Endodermal cell (in vitro differentiated cells): ENCODE measurements at regions not wholly inside any gene's neighbourhood (a gene's known extent, or its start where the extent isn't known, plus 50 kb on each side); places are given as distances from the start of the nearest gene placed in this dataset.
A peak's percentile ranks its signal among the peaks of the same experiment; 100 is the strongest.

Source experiments
- DNase-seq: peaks from one replicate; pipeline ENCODE4 v3.0.0-alpha.2; 2017
- H3K27ac ChIP-seq: 2 replicates; pipeline ENCODE4 v1.5.1; 2013; ENCODE audit warnings: mild to moderate bottlenecking, low read depth, low read length, moderate library complexity
- H3K27me3 ChIP-seq: 2 replicates; pipeline ENCODE4 v1.6.1; 2013; ENCODE audit warnings: mild to moderate bottlenecking, low read length, moderate library complexity; ENCODE audit not compliant: insufficient read depth, control insufficient read depth, poor library complexity, severe bottlenecking
- H3K36me3 ChIP-seq: 2 replicates; pipeline ENCODE4 v1.7.0; 2013; ENCODE audit warnings: mild to moderate bottlenecking, low read length, moderate library complexity; ENCODE audit not compliant: control insufficient read depth, insufficient read depth
- H3K4me1 ChIP-seq: one replicate; pipeline ENCODE4 v1.7.0; 2013; ENCODE audit warnings: low read length; ENCODE audit not compliant: control insufficient read depth, insufficient read depth
- H3K4me3 ChIP-seq: 2 replicates; pipeline ENCODE4 v1.5.1; 2013; ENCODE audit warnings: mild to moderate bottlenecking, low read length, moderate library complexity
- H3K9ac ChIP-seq: 2 replicates; pipeline ENCODE4 v1.6.1; 2013; ENCODE audit warnings: mild to moderate bottlenecking, low read length, moderate library complexity; ENCODE audit not compliant: poor library complexity, severe bottlenecking; ENCODE audit errors: extremely low read depth
- H3K9me3 ChIP-seq: 2 replicates; pipeline ENCODE4 v1.6.1; 2013; ENCODE audit warnings: mild to moderate bottlenecking, low read length, moderate library complexity; ENCODE audit not compliant: control insufficient read depth
- H3K27ac Mint-ChIP-seq: 2 replicates; pipeline ENCODE4 v1.8.0; 2020; ENCODE audit warnings: mixed read lengths
- H3K27me3 Mint-ChIP-seq: 2 replicates; pipeline ENCODE4 v1.8.0; 2021; ENCODE audit warnings: mild to moderate bottlenecking, mixed read lengths; ENCODE audit not compliant: insufficient read depth
- H3K36me3 Mint-ChIP-seq: 2 replicates; pipeline ENCODE4 v1.8.0; 2020; ENCODE audit warnings: low read depth, mixed read lengths
- H3K4me1 Mint-ChIP-seq: 2 replicates; pipeline ENCODE4 v1.8.0; 2020; ENCODE audit warnings: mixed read lengths
- H3K4me3 Mint-ChIP-seq: 2 replicates; pipeline ENCODE4 v1.8.0; 2020; ENCODE audit warnings: mild to moderate bottlenecking, moderate library complexity, mixed read lengths
- H3K9me3 Mint-ChIP-seq: 2 replicates; pipeline ENCODE4 v1.8.0; 2020; ENCODE audit warnings: mild to moderate bottlenecking, mixed read lengths
- CTCF ChIP-seq: fragments of 200-600 bp; sonication (generic); conservative IDR thresholded peaks from 2 replicates; pipeline ENCODE4 v1.5.0; 2021; ENCODE audit warnings: antibody characterized with exemption, mild to moderate bottlenecking
- WGBS, 2 experiments: methylation state at CpG; one replicate each; pipeline versions ENCODE4 v1.1.5 to v1.1.7; 2013; ENCODE audit warnings: missing lambda C conversion rate in 2 of 2, mixed read lengths in 1 of 2; ENCODE audit not compliant: insufficient coverage in 1 of 2, insufficient read length in 1 of 2; 5-methylcytosine and 5-hydroxymethylcytosine counted together

GRCh38 chr5:135150767-135151166, 116.7 kb upstream of the PITX1 start:
- Histone ChIP-seq H3K4me1 (peaks cover 22% of the 10 kb centered on the region), H3K9me3 (peaks cover 17% of the 10 kb centered on the region), H3K9ac (no peak overlapping the region), H3K27ac (no peak overlapping the region), H3K4me3 (no peak overlapping the region), H3K36me3 (no peaks in the 10 kb centered on the region), H3K27me3 (no peaks in the 10 kb centered on the region)
- Mint-ChIP-seq H3K4me3 (no peak overlapping the region), H3K36me3 (peaks cover 5% of the 10 kb centered on the region), H3K27ac (peak overlapping the region; percentile 92), H3K9me3 (peaks cover 20% of the 10 kb centered on the region), H3K27me3 (peaks cover 5% of the 10 kb centered on the region), H3K4me1 (peaks cover 35% of the 10 kb centered on the region)
- WGBS, 2 experiments = 93 to 94% methylated on average over 2 to 4 of the region's 4 CpGs
- DNase-seq = peak; percentile 41
- no peak for TF ChIP-seq CTCF

- peaks cover 22% of the 10 kb centered on the region for H3K4me1 ChIP-seq
- Mint-ChIP-seq H3K36me3 (peaks cover 5% of the 10 kb centered on the region), H3K4me1 (peaks cover 35% of the 10 kb centered on the region), H3K9me3 (peaks cover 20% of the 10 kb centered on the region), H3K4me3 (no peak overlapping the region), H3K27ac (peak overlapping the region; percentile 92), H3K27me3 (peaks cover 5% of the 10 kb centered on the region)
- H3K9ac ChIP-seq = no peak overlapping the region
- peak; percentile 83 for DNase-seq
- no peaks in the 10 kb centered on the region for H3K27me3 ChIP-seq
- 80 to 85% methylated on average over 5 to 13 of the region's 13 CpGs for WGBS, 2 experiments
- H3K4me3 ChIP-seq = no peak overlapping the region
- no peak overlapping the region for H3K27ac ChIP-seq
- TF ChIP-seq CTCF = no peak
- peaks cover 17% of the 10 kb centered on the region for H3K9me3 ChIP-seq
- no peaks in the 10 kb centered on the region for H3K36me3 ChIP-seq
Observed at GRCh38 chr5:135149956-135150723, 116.1 kb upstream of the PITX1 start.

GRCh38 chr5:135149229-135149955, 115.4 kb upstream of the PITX1 start:
- H3K9ac ChIP-seq = no peak overlapping the region
- no peak overlapping the region for H3K4me3 ChIP-seq
- H3K36me3 ChIP-seq = no peaks in the 10 kb centered on the region
- H3K27me3 Mint-ChIP-seq = peaks cover 2% of the 10 kb centered on the region
- no peak overlapping the region for H3K4me3 Mint-ChIP-seq
- peak overlapping the region; percentile 92 for H3K27ac Mint-ChIP-seq
- peaks cover 20% of the 10 kb centered on the region for H3K9me3 Mint-ChIP-seq
- H3K4me1 Mint-ChIP-seq = peaks cover 35% of the 10 kb centered on the region
- no peak overlapping the region for H3K27ac ChIP-seq
- no peak for TF ChIP-seq CTCF
- H3K4me1 ChIP-seq = peaks cover 22% of the 10 kb centered on the region
- peaks cover 17% of the 10 kb centered on the region for H3K9me3 ChIP-seq
- no peaks in the 10 kb centered on the region for H3K27me3 ChIP-seq
- no peak for DNase-seq
- WGBS, 2 experiments = 82% methylated on average over 5 of the region's 5 CpGs
- peaks cover 5% of the 10 kb centered on the region for H3K36me3 Mint-ChIP-seq
